IMR-90 (cell line): ENCODE measurements at regions not wholly inside any gene's neighbourhood (a gene's known extent, or its start where the extent isn't known, plus 50 kb on each side); places are given as distances from the start of the nearest gene placed in this dataset.

ENCODE experiments used
- ATAC-seq: fragments of 200-7000 bp; cut with Tn5 transposase; 2 replicates; pipeline ENCODE4 v1.9.1; 2020; ENCODE audit warnings: low read depth, mild to moderate bottlenecking, moderate library complexity
- BruUV-seq: library from RNA; stranded (reverse); fragments of 400-500 nt; replicated peaks from 2 replicates; lab custom pipeline; 2021; lab: Mats Ljungman, UMichigan
- CTCF ChIA-PET: fragments of 300-600 bp; formaldehyde crosslinking; extraction: SDS; loops from one replicate; lab custom pipeline; 2021; ENCODE audit warnings: antibody characterized with exemption; lab: Yijun Ruan, JAX
- POLR2A ChIA-PET: fragments of 300-600 bp; sonication (Branson Sonifier 250); formaldehyde crosslinking; loops from one replicate; lab custom pipeline; 2022; ENCODE audit warnings: antibody characterized with exemption; ENCODE audit not compliant: unreplicated experiment; lab: Charles Lee
- DNase-seq: peaks from one replicate; pipeline ENCODE4 v3.0.0; 2013
- H2AFZ ChIP-seq: replicated peaks from 2 replicates; pipeline ENCODE3; 2013; ENCODE audit warnings: low read length, mild to moderate bottlenecking; ENCODE audit not compliant: poor library complexity
- H2AK5ac ChIP-seq: 2 replicates; pipeline ENCODE4 v1.6.1; 2013; ENCODE audit warnings: low read depth, low read length, inconsistent platforms
- H2AK9ac ChIP-seq: replicated peaks from 2 replicates; pipeline ENCODE3; 2013; ENCODE audit warnings: mild to moderate bottlenecking, low read depth, low read length, moderate library complexity; ENCODE audit not compliant: poor library complexity
- H2BK120ac ChIP-seq: 2 replicates; pipeline ENCODE4 v1.6.1; 2013; ENCODE audit warnings: low read depth, low read length, inconsistent platforms
- H2BK15ac ChIP-seq: 3 replicates; pipeline ENCODE4 v1.6.1; 2013; ENCODE audit warnings: low read depth, low read length, inconsistent platforms
- H2BK20ac ChIP-seq: 2 replicates; pipeline ENCODE4 v1.6.1; 2013; ENCODE audit warnings: low read depth, mild to moderate bottlenecking, inconsistent platforms, low read length, moderate library complexity
- H2BK5ac ChIP-seq: 2 replicates; pipeline ENCODE4 v1.6.1; 2013; ENCODE audit warnings: mild to moderate bottlenecking, low read depth, low read length, inconsistent platforms; ENCODE audit not compliant: poor library complexity, severe bottlenecking
- H3K14ac ChIP-seq: replicated peaks from 2 replicates; pipeline ENCODE4 v1.6.1; 2013; ENCODE audit warnings: low read depth, low read length, inconsistent platforms
- H3K18ac ChIP-seq: 2 replicates; pipeline ENCODE4 v1.6.1; 2013; ENCODE audit warnings: low read depth, low read length, control low read depth
- H3K23ac ChIP-seq: 2 replicates; pipeline ENCODE4 v1.6.1; 2013; ENCODE audit warnings: low read depth, low read length, inconsistent platforms
- H3K27ac ChIP-seq: 2 replicates; pipeline ENCODE4 v1.5.1; 2013; ENCODE audit warnings: mild to moderate bottlenecking, control low read depth, low read length; ENCODE audit not compliant: insufficient read depth
- H3K27me3 ChIP-seq: 2 replicates; pipeline ENCODE4 v1.6.1; 2013; ENCODE audit warnings: low read length; ENCODE audit not compliant: control insufficient read depth, insufficient read depth
- H3K36me3 ChIP-seq: 2 replicates; pipeline ENCODE4 v1.6.1; 2013; ENCODE audit warnings: low read length, mixed read lengths; ENCODE audit not compliant: control insufficient read depth, insufficient read depth
- H3K4ac ChIP-seq: 2 replicates; pipeline ENCODE4 v1.6.1; 2013; ENCODE audit warnings: low read depth, low read length, inconsistent platforms
- H3K4me1 ChIP-seq: 2 replicates; pipeline ENCODE4 v1.6.1; 2013; ENCODE audit warnings: low read length, mixed read lengths; ENCODE audit not compliant: control insufficient read depth, insufficient read depth
- H3K4me2 ChIP-seq: 2 replicates; pipeline ENCODE4 v1.6.1; 2013; ENCODE audit warnings: low read depth, mild to moderate bottlenecking, control low read depth, low read length, moderate library complexity
- H3K4me3 ChIP-seq: 2 replicates; pipeline ENCODE4 v1.5.1; 2013; ENCODE audit warnings: low read depth, mild to moderate bottlenecking, control low read depth, low read length, moderate library complexity; ENCODE audit not compliant: insufficient read depth
- H3K56ac ChIP-seq: 2 replicates; pipeline ENCODE4 v1.6.1; 2013; ENCODE audit warnings: low read length, inconsistent platforms; ENCODE audit not compliant: insufficient read depth; ENCODE audit errors: extremely low read depth
- H3K79me1 ChIP-seq, 2 experiments: 2 replicates each; pipeline ENCODE4 v1.6.1; 2013; ENCODE audit warnings: low read length in 2 of 2, inconsistent platforms in 1 of 2, low read depth in 1 of 2
- H3K9ac ChIP-seq: 2 replicates; pipeline ENCODE4 v1.6.1; 2013; ENCODE audit warnings: low read depth, low read length, control low read depth
- H3K9me1 ChIP-seq: 2 replicates; pipeline ENCODE4 v1.6.1; 2013; ENCODE audit warnings: low read length, inconsistent platforms; ENCODE audit not compliant: insufficient read depth
- H3K9me3 ChIP-seq: 2 replicates; pipeline ENCODE4 v1.6.1; 2013; ENCODE audit warnings: low read length; ENCODE audit not compliant: control insufficient read depth, insufficient read depth
- H4K20me1 ChIP-seq: 2 replicates; pipeline ENCODE4 v1.6.1; 2013; ENCODE audit warnings: low read length, inconsistent platforms; ENCODE audit not compliant: insufficient read depth
- H4K5ac ChIP-seq: 2 replicates; pipeline ENCODE4 v1.6.1; 2013; ENCODE audit warnings: mild to moderate bottlenecking, low read depth, low read length, control low read depth
- H4K8ac ChIP-seq, 2 experiments: 2 replicates each; pipeline ENCODE4 v1.6.1; 2013; ENCODE audit warnings: low read depth in 2 of 2, low read length in 2 of 2, control low read depth in 1 of 2, inconsistent platforms in 1 of 2
- H4K91ac ChIP-seq: 2 replicates; pipeline ENCODE4 v1.6.1; 2013; ENCODE audit warnings: low read depth, low read length, inconsistent platforms; ENCODE audit not compliant: insufficient read depth
- SMC3 ChIP-seq: fragments of 150-350 bp; IDR thresholded peaks from 2 replicates; pipeline ENCODE4 v1.6.1; 2016; ENCODE audit warnings: low read depth, mild to moderate bottlenecking, antibody characterized with exemption, low read length, moderate library complexity
- USF2 ChIP-seq: fragments of 150-350 bp; IDR thresholded peaks from 2 replicates; pipeline ENCODE4 v1.6.1; 2017; ENCODE audit warnings: mild to moderate bottlenecking, antibody characterized with exemption, low read length, low read depth
- WGBS, 2 experiments: methylation state at CpG; one replicate each; pipeline versions ENCODE4 v1.1.5 to v1.1.7; 2013; ENCODE audit warnings: missing lambda C conversion rate in 2 of 2; ENCODE audit not compliant: insufficient read length in 1 of 2; ENCODE audit errors: extremely low coverage in 2 of 2; 5-methylcytosine and 5-hydroxymethylcytosine counted together
- dilution Hi-C: fragments of 300-500 bp; cut with HindIII; formaldehyde crosslinking; loops from one replicate; pipeline ENCODE4 v1.14.3; 2018; ENCODE audit warnings: low sequenced_read_pairs; ENCODE audit not compliant: unreplicated experiment
- in situ Hi-C: fragments of 300-500 bp; cut with MboI; formaldehyde crosslinking; loops from 3 replicates; pipeline ENCODE4 v1.14.3; 2019; ENCODE audit warnings: low sequenced_read_pairs, inconsistent platforms, mixed read lengths
- intact Hi-C: fragments of 100-400 bp; cut with micrococcal nuclease; formaldehyde crosslinking; loops from 2 replicates; pipeline ENCODE4 v1.10.0; 2022

- no peak overlapping the region for H2BK120ac ChIP-seq
Measured at GRCh38 chr4:36477861-36478260, 196.4 kb downstream of the DTHD1 start.

More at GRCh38 chr4:36477861-36478260, 196.4 kb downstream of the DTHD1 start:
- Histone ChIP-seq H4K5ac (no peak overlapping the region), H3K4ac (no peak overlapping the region), H2AFZ (no peak overlapping the region), H2AK9ac (no peak overlapping the region), H2BK5ac (no peak overlapping the region), H3K9me3 (peaks cover 4% of the 10 kb centered on the region), H3K4me3 (no peak overlapping the region), H3K27me3 (no peaks in the 10 kb centered on the region), H3K27ac (no peak overlapping the region), H3K18ac (no peak overlapping the region), H3K14ac (no peak overlapping the region), H3K4me1 (no peaks in the 10 kb centered on the region), H4K91ac (no peak overlapping the region), H2AK5ac (no peak overlapping the region), H4K8ac (no peak overlapping the region), H3K56ac (no peak overlapping the region), H3K79me1 (no peaks in the 10 kb centered on the region), H2BK20ac (no peak overlapping the region), H3K23ac (no peak overlapping the region), H3K36me3 (no peaks in the 10 kb centered on the region), H4K20me1 (no peaks in the 10 kb centered on the region), H3K4me2 (no peak overlapping the region), H2BK15ac (no peak overlapping the region), H3K9me1 (no peaks in the 10 kb centered on the region), H3K9ac (no peak overlapping the region)
- dilution Hi-C loops: no loop called here
- intact Hi-C loops: no loop called here
- no peak for TF ChIP-seq USF2
- TF ChIP-seq SMC3: no peak
- ATAC-seq: no peak
- in situ Hi-C loops: no loop called here
- POLR2A ChIA-PET: no interaction called here
- WGBS, 2 experiments: no CpG with 5 or more reads among the region's 2 CpGs
- BruUV-seq: no TSS peak
- no peak for DNase-seq
- CTCF ChIA-PET: no interaction called here
